Activated CD4-positive, alpha-beta T cell treated with anti-CD3 and anti-CD28 coated beads for 36 hours (primary cell): ENCODE measurements at regions not wholly inside any gene's neighbourhood (a gene's known extent, or its start where the extent isn't known, plus 50 kb on each side); places are given as distances from the start of the nearest gene placed in this dataset.

Experiments used
- ATAC-seq: fragments of 200-7000 bp; cut with Tn5 transposase; one replicate; pipeline ENCODE4 v1.10.0; 2021; ENCODE audit warnings: mild to moderate bottlenecking, moderate library complexity
- CTCF ChIA-PET: fragments of 350-600 bp; sonication (Branson Sonifier 250); formaldehyde crosslinking; loops from one replicate; lab custom pipeline; 2021; ENCODE audit warnings: antibody characterized with exemption; lab: Charles Lee
- POLR2A ChIA-PET: fragments of 350-600 bp; sonication (Branson Sonifier 250); formaldehyde crosslinking; loops from one replicate; lab custom pipeline; 2021; ENCODE audit warnings: antibody characterized with exemption, inconsistent platforms; lab: Charles Lee
- DNase-seq: peaks from one replicate; pipeline ENCODE4 v3.0.0-alpha.2; 2020
- H3K27ac Mint-ChIP-seq: one replicate; pipeline ENCODE4 v1.8.0; 2021; ENCODE audit warnings: mixed read lengths
- H3K27me3 Mint-ChIP-seq: one replicate; pipeline ENCODE4 v1.8.0; 2021; ENCODE audit warnings: mixed read lengths
- H3K36me3 Mint-ChIP-seq: one replicate; pipeline ENCODE4 v1.8.0; 2021; ENCODE audit warnings: low read depth, mixed read lengths
- H3K4me1 Mint-ChIP-seq: one replicate; pipeline ENCODE4 v1.8.0; 2021; ENCODE audit warnings: mixed read lengths
- H3K4me3 Mint-ChIP-seq: one replicate; pipeline ENCODE4 v1.8.0; 2021; ENCODE audit warnings: mild to moderate bottlenecking, moderate library complexity, mixed read lengths
- H3K9me3 Mint-ChIP-seq: one replicate; pipeline ENCODE4 v1.8.0; 2021; ENCODE audit warnings: low read depth, mixed read lengths
- intact Hi-C, 2 experiments: fragments of 100-400 bp; cut with DNase I in 1 of 2; cut with micrococcal nuclease in 1 of 2; formaldehyde crosslinking; loops; one replicate each; pipeline versions ENCODE4 v1.14.2 to v1.15.1; 2022 to 2024; cut with DNase I, micrococcal nuclease

GRCh38 chrX:16445166-16445752 lies 204.7 kb upstream of the S100G start:
- DNase-seq (peak; percentile 53), ATAC-seq (peak; percentile 66)
- Mint-ChIP-seq H3K27me3 (no peaks in the 10 kb centered on the region), H3K9me3 (no peaks in the 10 kb centered on the region), H3K36me3 (no peaks in the 10 kb centered on the region), H3K27ac (no peak overlapping the region), H3K4me1 (peaks cover 11% of the 10 kb centered on the region), H3K4me3 (no peak overlapping the region)
- intact Hi-C loops = loop anchor here in 1 of 2 experiments (10.0 kb wide), 1 partner anchor 160 kb away; no protein-coding TSS in a partner anchor
- ChIA-PET CTCF (interaction anchor here (0.8 to 1.2 kb wide), 3 partner anchors 9 to 68 kb away, joined by 3 to 8 read pairs (median 4); no protein-coding TSS in a partner anchor), POLR2A (no interaction called here)

DNA sequence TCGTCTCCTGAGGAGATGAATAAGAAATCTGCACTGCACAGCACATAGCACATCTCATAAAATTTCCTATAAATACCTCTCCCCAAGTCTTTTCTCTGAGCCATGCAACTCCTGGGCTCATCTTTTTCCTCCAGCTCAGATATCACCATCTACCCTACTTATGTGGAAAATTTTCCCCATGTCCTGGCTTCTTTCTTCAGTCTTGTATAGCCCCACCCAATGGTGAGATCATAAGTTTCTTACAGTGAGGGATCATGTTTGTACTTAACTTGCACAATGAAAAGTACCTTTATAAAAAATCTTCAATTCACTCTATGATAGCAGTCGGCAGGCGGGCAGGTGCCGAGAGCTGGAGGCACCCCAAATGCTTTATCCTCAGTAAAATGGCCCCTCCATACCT lies 198.6 kb upstream of the S100G start:
- Mint-ChIP-seq H3K36me3 (no peaks in the 10 kb centered on the region), H3K4me1 (peaks cover 13% of the 10 kb centered on the region), H3K4me3 (no peak overlapping the region), H3K27ac (no peak overlapping the region), H3K9me3 (no peaks in the 10 kb centered on the region), H3K27me3 (no peaks in the 10 kb centered on the region)
- ATAC-seq (no peak), DNase-seq (no peak)
- ChIA-PET CTCF (no interaction called here), POLR2A (no interaction called here)
- intact Hi-C loops = no loop called here

GRCh38 chrX:16454926-16455325 lies 195.0 kb upstream of the S100G start:
- no peaks in the 10 kb centered on the region for H3K27me3 Mint-ChIP-seq
- no peaks in the 10 kb centered on the region for H3K36me3 Mint-ChIP-seq
- no peak overlapping the region for H3K27ac Mint-ChIP-seq
- ATAC-seq = no peak
- POLR2A ChIA-PET = no interaction called here
- H3K9me3 Mint-ChIP-seq = no peaks in the 10 kb centered on the region
- CTCF ChIA-PET = no interaction called here
- H3K4me1 Mint-ChIP-seq = peaks cover 2% of the 10 kb centered on the region
- H3K4me3 Mint-ChIP-seq = no peak overlapping the region
- DNase-seq = no peak
- intact Hi-C loops = no loop called here

DNA sequence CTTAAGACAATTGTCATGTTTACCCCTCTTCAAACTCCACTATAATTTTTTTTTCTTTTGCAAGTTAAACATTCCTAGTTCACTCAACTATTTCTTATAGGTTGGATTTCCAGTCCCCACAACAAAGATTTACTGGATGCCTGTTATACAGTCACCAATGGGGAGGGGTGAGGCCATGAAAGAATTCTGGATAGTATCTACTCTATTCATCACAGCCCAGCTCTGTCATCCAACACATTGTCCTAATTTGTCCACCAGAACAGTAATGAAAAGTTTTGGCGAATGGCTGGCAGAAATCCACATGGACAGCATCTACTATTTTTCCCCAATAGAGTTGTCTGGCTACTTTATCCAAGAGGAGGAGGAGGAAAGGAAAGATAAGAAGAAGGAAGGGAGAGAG lies 192.7 kb upstream of the S100G start:
- no peak for ATAC-seq
- Mint-ChIP-seq H3K4me1 (no peaks in the 10 kb centered on the region), H3K36me3 (no peaks in the 10 kb centered on the region), H3K27me3 (no peaks in the 10 kb centered on the region), H3K9me3 (no peaks in the 10 kb centered on the region), H3K4me3 (no peak overlapping the region), H3K27ac (no peak overlapping the region)
- DNase-seq = no peak
- CTCF ChIA-PET = no interaction called here
- POLR2A ChIA-PET = no interaction called here
- intact Hi-C loops = no loop called here

- no peaks in the 10 kb centered on the region for H3K27me3 Mint-ChIP-seq
- H3K27ac Mint-ChIP-seq = no peak overlapping the region
- H3K4me1 Mint-ChIP-seq = no peaks in the 10 kb centered on the region
- no peaks in the 10 kb centered on the region for H3K9me3 Mint-ChIP-seq
- no peaks in the 10 kb centered on the region for H3K36me3 Mint-ChIP-seq
- intact Hi-C loops = no loop called here
- H3K4me3 Mint-ChIP-seq = no peak overlapping the region
- POLR2A ChIA-PET = no interaction called here
- CTCF ChIA-PET = no interaction called here
- ATAC-seq (no peak), DNase-seq (no peak)
Measured at GRCh38 chrX:16458208-16458607, 191.8 kb upstream of the S100G start.

- Mint-ChIP-seq H3K36me3 (no peaks in the 10 kb centered on the region), H3K4me1 (no peaks in the 10 kb centered on the region), H3K27me3 (no peaks in the 10 kb centered on the region), H3K9me3 (no peaks in the 10 kb centered on the region), H3K4me3 (no peak overlapping the region), H3K27ac (no peak overlapping the region)
- no peak for DNase-seq
- ChIA-PET CTCF (no interaction called here), POLR2A (no interaction called here)
- intact Hi-C loops = no loop called here
- no peak for ATAC-seq
Measured at GRCh38 chrX:16459008-16459407, 190.9 kb upstream of the S100G start.

GRCh38 chrX:16461968-16462367 lies 188.0 kb upstream of the S100G start:
- no peak for ATAC-seq
- Mint-ChIP-seq H3K36me3 (no peaks in the 10 kb centered on the region), H3K27me3 (no peaks in the 10 kb centered on the region), H3K27ac (no peak overlapping the region), H3K4me3 (no peak overlapping the region), H3K9me3 (no peaks in the 10 kb centered on the region), H3K4me1 (no peaks in the 10 kb centered on the region)
- CTCF ChIA-PET = interaction anchor here (0.5 to 1.1 kb wide), 3 partner anchors 13 to 190 kb away, joined by 3 read pairs; no protein-coding TSS in a partner anchor
- intact Hi-C loops = no loop called here
- POLR2A ChIA-PET = interaction anchor here (0.5 kb wide), 1 partner anchor 34 kb away, joined by 3 read pairs; no protein-coding TSS in a partner anchor
- DNase-seq = no peak

GRCh38 chrX:16462912-16463311 lies 187.0 kb upstream of the S100G start:
- intact Hi-C loops = no loop called here
- Mint-ChIP-seq H3K4me3 (no peak overlapping the region), H3K27me3 (no peaks in the 10 kb centered on the region), H3K36me3 (no peaks in the 10 kb centered on the region), H3K27ac (no peak overlapping the region), H3K4me1 (no peaks in the 10 kb centered on the region), H3K9me3 (no peaks in the 10 kb centered on the region)
- POLR2A ChIA-PET = no interaction called here
- no peak for DNase-seq
- CTCF ChIA-PET = interaction anchor here (1.1 kb wide), 1 partner anchor 14 kb away, joined by 3 read pairs; no protein-coding TSS in a partner anchor
- ATAC-seq = no peak

DNA sequence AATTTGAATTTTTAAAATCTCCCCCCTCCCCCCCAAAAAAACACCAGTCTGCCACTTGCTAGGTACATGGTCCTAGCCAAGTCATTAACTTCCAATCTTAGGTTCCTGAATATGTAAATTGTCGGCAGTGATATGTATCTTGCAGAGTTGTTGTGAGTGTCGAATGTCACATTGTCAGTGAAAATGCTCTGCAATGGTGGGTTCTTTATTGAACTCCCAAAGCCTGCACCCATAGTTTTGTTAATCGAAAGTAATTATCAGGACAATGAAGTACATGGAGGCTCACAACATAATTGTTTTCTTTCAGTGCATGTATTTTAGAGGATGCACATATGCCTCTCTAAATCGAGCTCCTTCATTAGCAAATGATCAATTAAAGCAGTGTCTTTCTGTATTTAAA lies 185.6 kb upstream of the S100G start:
- ChIA-PET CTCF (interaction anchor here (1.2 kb wide), 1 partner anchor 19 kb away, joined by 4 read pairs; no protein-coding TSS in a partner anchor), POLR2A (no interaction called here)
- Mint-ChIP-seq H3K36me3 (no peaks in the 10 kb centered on the region), H3K9me3 (no peaks in the 10 kb centered on the region), H3K27me3 (no peaks in the 10 kb centered on the region), H3K27ac (no peak overlapping the region), H3K4me1 (no peaks in the 10 kb centered on the region), H3K4me3 (no peak overlapping the region)
- DNase-seq (no peak), ATAC-seq (no peak)
- intact Hi-C loops = no loop called here

- POLR2A ChIA-PET = no interaction called here
Measured at GRCh38 chrX:16465081-16465876, 184.7 kb upstream of the S100G start.

GRCh38 chrX:16466640-16467432 lies 183.1 kb upstream of the S100G start:
- ChIA-PET POLR2A (no interaction called here), CTCF (no interaction called here)
- H3K36me3 Mint-ChIP-seq = no peaks in the 10 kb centered on the region
- no peak overlapping the region for H3K4me3 Mint-ChIP-seq
- H3K27ac Mint-ChIP-seq = no peak overlapping the region
- no peaks in the 10 kb centered on the region for H3K9me3 Mint-ChIP-seq
- no peaks in the 10 kb centered on the region for H3K27me3 Mint-ChIP-seq
- intact Hi-C loops = no loop called here
- no peak for ATAC-seq
- no peak for DNase-seq
- peaks cover 3% of the 10 kb centered on the region for H3K4me1 Mint-ChIP-seq

More at GRCh38 chrX:16465081-16465876, 184.7 kb upstream of the S100G start:
- H3K4me3 Mint-ChIP-seq = no peak overlapping the region
- DNase-seq = no peak
- no peaks in the 10 kb centered on the region for H3K27me3 Mint-ChIP-seq
- H3K27ac Mint-ChIP-seq = no peak overlapping the region
- CTCF ChIA-PET = no interaction called here
- H3K4me1 Mint-ChIP-seq = no peaks in the 10 kb centered on the region
- intact Hi-C loops = no loop called here
- H3K9me3 Mint-ChIP-seq = no peaks in the 10 kb centered on the region
- ATAC-seq = no peak
- H3K36me3 Mint-ChIP-seq = no peaks in the 10 kb centered on the region
